ENCODE measurements at regions not wholly inside any gene's neighbourhood (a gene's known extent, or its start where the extent isn't known, plus 50 kb on each side); places are given as distances from the start of the nearest gene placed in this dataset.
A peak's percentile ranks its signal among the peaks of the same experiment; 100 is the strongest.

DNA sequence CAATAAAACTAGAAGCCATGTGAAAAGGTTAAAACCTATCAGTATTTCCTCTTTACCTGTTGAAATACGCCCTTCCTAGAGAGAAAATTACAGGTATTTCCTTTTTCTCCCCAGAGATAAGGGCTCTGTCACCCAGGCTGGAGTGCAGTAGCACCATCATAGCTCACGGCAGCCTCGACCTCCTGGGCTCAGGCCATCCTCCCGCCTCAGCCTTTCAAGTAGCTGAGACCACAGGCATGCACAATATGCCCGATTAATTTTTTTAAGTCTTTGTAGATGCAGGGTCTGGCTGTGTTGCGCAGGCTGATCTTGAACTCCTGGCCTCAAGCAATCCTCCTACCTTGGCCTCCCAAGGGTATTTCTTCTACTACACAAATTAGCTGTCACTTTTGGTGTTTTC is 154.4 kb downstream of the HNRNPD start:
- Mint-ChIP-seq H3K4me3 (no peak overlapping the region), H3K36me3 (no peaks in the 10 kb centered on the region), H3K4me1 (peaks cover 6% of the 10 kb centered on the region), H3K9me3 (no peaks in the 10 kb centered on the region), H3K27ac (no peak overlapping the region)
- DNase-seq (ENCODE audit: low spot score in 2 of 2), result no peak
- no peak for ATAC-seq

DNA sequence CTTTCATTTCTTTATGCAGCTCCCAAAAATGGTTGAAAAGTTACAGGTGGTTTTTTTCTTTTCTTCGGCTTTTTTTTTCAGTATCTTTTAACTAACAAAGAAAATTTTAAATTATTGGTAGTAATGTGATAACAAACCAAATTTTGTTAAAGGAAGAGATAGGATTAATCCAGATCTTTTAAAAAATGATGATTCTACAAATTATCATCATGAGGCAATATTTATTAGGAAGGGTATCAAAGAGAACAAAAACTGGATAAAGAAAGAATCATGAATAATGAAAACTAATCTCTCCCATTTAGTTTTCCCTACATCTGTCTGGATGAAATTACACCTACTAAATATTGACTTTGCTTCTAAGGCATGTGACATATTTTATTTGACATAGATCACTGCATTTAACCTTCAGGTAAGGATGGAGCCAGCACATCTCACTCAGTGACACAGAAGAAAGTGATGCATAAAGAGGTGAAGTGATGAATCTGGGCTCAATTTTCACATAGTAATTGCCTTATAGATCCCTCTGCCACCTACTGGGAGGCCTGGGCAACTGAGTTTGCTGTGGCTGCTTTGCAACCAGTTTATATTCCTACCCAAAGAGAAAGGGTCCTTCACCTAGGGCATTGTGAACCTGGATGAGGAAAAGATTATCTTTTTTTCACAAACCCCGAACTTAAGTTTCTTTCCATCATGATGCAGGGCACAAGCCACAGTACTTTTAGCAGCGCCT is 155.6 kb downstream of the HNRNPD start:
- no peak overlapping the region for H3K4me3 Mint-ChIP-seq
- ATAC-seq (no peak), DNase-seq (ENCODE audit: low spot score in 2 of 2) (no peak)
- H3K36me3 Mint-ChIP-seq, result no peaks in the 10 kb centered on the region
- H3K27ac Mint-ChIP-seq, result no peak overlapping the region
- no peaks in the 10 kb centered on the region for H3K4me1 Mint-ChIP-seq
- no peaks in the 10 kb centered on the region for H3K9me3 Mint-ChIP-seq

DNA sequence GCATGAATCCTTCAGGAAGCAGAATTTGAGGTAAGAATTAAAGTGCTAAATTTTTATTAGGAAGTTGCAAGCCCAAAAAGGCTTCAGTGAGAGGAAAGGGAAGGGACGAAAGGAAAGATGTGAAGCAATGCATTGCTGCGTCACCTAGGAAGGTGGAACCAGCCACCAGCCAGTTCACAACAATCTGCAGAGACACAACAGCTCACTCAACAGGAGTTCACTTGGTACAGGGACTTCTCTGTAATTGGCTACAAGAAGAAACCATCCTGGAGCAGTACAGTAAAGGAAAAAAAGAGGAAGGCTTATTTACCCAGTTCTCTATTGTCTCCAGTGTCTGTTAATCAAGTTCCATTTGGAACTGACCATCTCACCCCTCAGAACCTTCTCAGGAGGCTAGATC is 157.6 kb downstream of the HNRNPD start:
- H3K27ac Mint-ChIP-seq, result no peak overlapping the region
- ATAC-seq, result no peak
- H3K4me1 Mint-ChIP-seq, result no peaks in the 10 kb centered on the region
- no peak for DNase-seq (ENCODE audit: low spot score in 2 of 2)
- no peaks in the 10 kb centered on the region for H3K9me3 Mint-ChIP-seq
- H3K4me3 Mint-ChIP-seq, result no peak overlapping the region
- no peaks in the 10 kb centered on the region for H3K36me3 Mint-ChIP-seq

DNA sequence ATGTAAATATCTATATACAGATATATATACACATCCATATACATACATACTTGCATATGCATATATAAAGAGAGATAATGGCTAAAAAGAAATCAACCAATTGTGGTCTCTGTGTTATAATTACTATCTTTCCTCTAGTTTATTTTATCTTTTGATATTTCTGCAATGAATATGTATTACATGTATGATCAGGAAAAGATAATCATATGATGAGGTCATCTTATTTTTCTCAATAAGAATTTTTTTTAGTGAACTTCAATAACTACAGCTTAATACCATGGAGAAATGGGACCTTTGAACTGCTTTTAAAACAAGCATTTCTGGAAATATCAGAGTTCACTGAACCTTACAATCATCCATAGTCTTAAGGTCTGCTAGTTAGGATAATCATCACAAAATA is 158.0 kb downstream of the HNRNPD start:
- DNase-seq (ENCODE audit: low spot score in 2 of 2) (no peak), ATAC-seq (no peak)
- no peaks in the 10 kb centered on the region for H3K4me1 Mint-ChIP-seq
- H3K9me3 Mint-ChIP-seq, result no peaks in the 10 kb centered on the region
- no peak overlapping the region for H3K27ac Mint-ChIP-seq
- H3K36me3 Mint-ChIP-seq, result no peaks in the 10 kb centered on the region
- H3K4me3 Mint-ChIP-seq, result no peak overlapping the region

DNA sequence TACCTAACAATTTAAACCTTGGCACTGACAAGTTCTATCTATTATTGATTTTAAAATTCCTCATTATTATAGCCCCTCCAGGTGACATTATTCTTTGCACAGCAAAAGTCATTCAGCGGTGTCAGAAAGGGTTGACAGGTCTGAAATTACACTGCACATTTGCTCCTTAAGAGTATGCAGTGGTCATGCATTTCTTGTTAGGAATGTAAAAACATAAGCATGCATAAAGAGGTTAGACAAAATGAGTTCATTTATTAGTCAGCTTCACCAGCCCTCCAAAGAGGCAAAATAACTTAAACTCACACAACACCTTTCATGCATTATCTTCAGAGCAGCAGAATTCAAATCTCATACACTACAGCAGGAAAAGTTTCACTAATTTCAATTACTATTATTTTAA is 158.8 kb downstream of the HNRNPD start:
- no peak for DNase-seq (ENCODE audit: low spot score in 2 of 2)
- no peaks in the 10 kb centered on the region for H3K9me3 Mint-ChIP-seq
- no peaks in the 10 kb centered on the region for H3K4me1 Mint-ChIP-seq
- no peak overlapping the region for H3K4me3 Mint-ChIP-seq
- no peak for ATAC-seq
- no peak overlapping the region for H3K27ac Mint-ChIP-seq
- H3K36me3 Mint-ChIP-seq, result no peaks in the 10 kb centered on the region

DNA sequence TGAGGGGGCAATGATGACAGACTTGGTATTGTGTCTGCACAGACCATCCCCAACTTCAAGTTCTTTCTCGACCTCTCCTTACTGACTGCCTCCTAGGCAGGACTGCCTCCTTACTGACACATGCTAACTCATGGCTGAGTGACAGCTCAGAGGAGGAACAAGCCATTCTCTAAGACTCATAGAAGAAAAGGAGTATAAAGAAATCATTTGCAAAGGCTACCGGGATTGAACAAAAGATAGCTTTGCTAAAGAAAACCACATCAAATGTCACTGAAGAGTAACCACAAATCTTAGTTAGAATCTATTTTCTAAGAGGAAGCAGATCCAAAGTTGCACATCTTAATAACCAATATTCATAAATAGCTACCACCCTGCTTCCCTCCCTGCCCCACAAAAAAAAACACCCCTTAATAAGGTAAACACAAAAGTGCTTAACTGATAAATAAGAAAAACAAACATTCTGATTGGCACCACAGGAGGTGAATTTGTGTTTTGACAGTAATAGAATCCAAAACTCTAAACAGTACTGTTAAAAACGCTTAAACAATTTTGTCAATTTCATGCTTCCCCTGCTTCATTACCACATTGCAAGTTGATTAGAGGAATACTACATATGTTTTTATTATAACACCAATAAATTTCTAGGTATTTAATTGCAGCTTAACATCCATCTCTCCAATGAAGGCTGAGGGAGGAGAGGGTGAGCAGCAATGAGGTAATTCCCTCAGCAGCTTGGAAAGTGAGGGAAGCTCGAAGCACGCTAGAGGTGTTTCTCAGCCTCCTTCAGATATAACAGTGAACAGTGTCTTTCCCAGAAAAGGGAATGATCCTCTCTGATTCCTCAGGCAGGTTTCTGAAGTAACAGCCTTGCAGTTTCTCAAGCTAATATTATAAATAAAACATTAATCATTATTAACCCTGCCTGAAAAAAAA is 160.0 kb downstream of the HNRNPD start:
- ATAC-seq (no peak), DNase-seq (ENCODE audit: low spot score in 2 of 2) (no peak)
- H3K4me3 Mint-ChIP-seq, result no peak overlapping the region
- no peaks in the 10 kb centered on the region for H3K36me3 Mint-ChIP-seq
- H3K4me1 Mint-ChIP-seq, result no peaks in the 10 kb centered on the region
- H3K9me3 Mint-ChIP-seq, result no peaks in the 10 kb centered on the region
- H3K27ac Mint-ChIP-seq, result no peak overlapping the region

DNA sequence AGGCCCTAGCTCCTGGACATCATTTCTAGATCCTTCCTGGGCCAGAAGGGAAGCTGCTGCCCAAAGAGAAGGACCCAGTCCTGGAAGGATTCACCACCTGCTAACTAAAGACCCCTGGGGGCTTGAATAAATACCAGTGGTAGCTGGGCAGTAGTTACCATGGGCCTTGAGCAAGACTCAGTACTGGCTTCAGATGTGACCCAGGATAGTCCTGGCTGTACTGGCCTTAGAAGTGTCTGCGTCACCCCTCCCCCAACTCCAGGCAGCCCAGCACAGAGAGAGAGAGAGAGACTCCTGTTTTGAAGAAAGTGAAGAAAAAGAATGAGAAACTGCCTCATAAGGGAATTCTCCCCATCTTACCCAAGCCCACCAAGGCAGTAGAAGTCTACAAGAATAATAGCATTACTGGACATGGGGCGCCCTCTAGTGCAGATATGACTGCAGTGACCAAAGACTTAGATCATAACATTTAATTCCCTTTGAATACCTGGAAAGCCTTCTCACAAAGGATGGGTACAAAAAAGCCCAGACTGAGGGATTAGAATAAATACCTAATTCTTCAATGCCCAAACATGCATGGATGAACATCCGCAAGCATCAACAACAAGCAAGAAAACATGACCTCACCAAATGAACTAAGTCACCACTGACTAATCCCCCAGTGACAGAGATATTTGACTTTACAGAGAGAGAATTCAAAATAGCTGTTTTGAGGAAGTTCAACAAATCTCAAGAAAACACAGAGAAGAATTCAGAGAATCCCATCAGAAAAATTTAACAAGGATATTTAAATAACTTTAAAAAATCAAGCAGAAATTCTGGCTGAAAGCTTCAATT is 171.8 kb downstream of the HNRNPD start:
- no peak overlapping the region for H3K4me3 Mint-ChIP-seq
- H3K36me3 Mint-ChIP-seq, result no peaks in the 10 kb centered on the region
- H3K9me3 Mint-ChIP-seq, result no peaks in the 10 kb centered on the region
- ATAC-seq, result peak; percentile 54
- DNase-seq (ENCODE audit: low spot score in 2 of 2), result peak in 1 of 2 donors; percentile 62
- no peak overlapping the region for H3K27ac Mint-ChIP-seq
- H3K4me1 Mint-ChIP-seq, result peaks cover 5% of the 10 kb centered on the region

DNA sequence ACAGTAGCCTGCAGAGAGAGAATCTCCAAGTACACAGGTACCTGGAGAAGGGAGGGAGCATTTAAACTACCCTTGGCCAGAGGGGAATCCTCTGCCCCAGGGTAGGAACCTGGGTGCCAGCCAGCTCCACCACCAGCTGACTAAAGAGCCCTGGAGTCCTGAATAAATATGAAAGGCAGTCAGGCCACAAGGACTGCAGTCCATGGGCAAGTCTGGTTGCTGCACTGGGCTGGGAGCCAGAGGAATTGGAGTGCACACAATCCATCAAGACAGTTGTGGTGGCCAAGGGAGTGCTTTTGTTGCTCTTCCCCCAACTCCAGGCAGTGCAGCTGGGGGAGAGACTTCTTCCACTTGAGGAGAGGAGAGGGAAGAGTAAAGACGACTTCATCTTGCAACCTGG is 172.5 kb downstream of the HNRNPD start:
- no peaks in the 10 kb centered on the region for H3K9me3 Mint-ChIP-seq
- ATAC-seq, result peak; percentile 31
- H3K36me3 Mint-ChIP-seq, result no peaks in the 10 kb centered on the region
- DNase-seq (ENCODE audit: low spot score in 2 of 2), result no peak
- H3K4me1 Mint-ChIP-seq, result peaks cover 5% of the 10 kb centered on the region
- H3K27ac Mint-ChIP-seq, result no peak overlapping the region
- H3K4me3 Mint-ChIP-seq, result no peak overlapping the region

DNA sequence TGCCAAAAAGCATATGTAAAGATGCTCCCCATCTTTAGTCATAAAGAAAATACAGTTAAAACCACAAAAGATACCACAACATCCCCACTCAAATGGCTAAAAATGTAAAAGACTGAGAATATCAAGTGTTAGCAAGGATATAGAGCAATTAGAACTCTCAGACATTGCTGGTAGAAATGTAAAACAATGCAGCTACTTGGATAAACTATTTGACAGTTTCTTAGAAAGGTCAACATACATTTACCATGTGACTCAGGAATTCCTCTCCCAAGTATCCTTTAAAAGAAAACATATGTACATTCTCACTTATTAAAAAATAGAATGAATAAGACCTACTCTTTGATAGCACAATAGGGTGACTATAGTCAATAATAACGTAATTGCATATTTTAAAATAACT is 173.7 kb downstream of the HNRNPD start:
- no peaks in the 10 kb centered on the region for H3K36me3 Mint-ChIP-seq
- no peak for DNase-seq (ENCODE audit: low spot score in 2 of 2)

DNA sequence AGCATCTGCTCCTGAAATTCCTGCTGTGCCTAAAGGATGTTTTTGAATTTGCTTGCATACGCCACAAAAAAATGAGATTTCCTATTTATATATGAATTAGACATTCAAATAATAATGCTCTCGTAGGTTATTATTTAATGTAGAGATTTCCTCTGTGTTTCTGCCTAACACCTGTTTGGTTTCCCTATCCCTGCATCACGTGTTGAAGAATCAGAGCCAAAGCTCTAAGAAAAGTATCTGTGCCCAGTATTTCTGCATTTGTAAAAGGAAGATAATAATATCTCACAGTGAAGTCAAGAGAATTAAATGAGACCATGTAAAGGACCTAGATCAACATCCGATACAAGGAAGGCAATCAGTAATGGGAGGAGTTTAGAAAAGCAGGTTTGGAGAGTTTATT is 179.5 kb downstream of the HNRNPD start:
- H3K36me3 Mint-ChIP-seq, result no peaks in the 10 kb centered on the region
- H3K4me3 Mint-ChIP-seq, result no peak overlapping the region
- no peaks in the 10 kb centered on the region for H3K9me3 Mint-ChIP-seq
- H3K4me1 Mint-ChIP-seq, result no peaks in the 10 kb centered on the region
- ATAC-seq (no peak), DNase-seq (ENCODE audit: low spot score in 2 of 2) (no peak)
- no peak overlapping the region for H3K27ac Mint-ChIP-seq

More for the DNA sequence above, 173.7 kb downstream of the HNRNPD start:
- no peak for ATAC-seq
- Mint-ChIP-seq H3K4me3 (no peak overlapping the region), H3K27ac (no peak overlapping the region), H3K4me1 (peaks cover 5% of the 10 kb centered on the region), H3K9me3 (no peaks in the 10 kb centered on the region)

DNA sequence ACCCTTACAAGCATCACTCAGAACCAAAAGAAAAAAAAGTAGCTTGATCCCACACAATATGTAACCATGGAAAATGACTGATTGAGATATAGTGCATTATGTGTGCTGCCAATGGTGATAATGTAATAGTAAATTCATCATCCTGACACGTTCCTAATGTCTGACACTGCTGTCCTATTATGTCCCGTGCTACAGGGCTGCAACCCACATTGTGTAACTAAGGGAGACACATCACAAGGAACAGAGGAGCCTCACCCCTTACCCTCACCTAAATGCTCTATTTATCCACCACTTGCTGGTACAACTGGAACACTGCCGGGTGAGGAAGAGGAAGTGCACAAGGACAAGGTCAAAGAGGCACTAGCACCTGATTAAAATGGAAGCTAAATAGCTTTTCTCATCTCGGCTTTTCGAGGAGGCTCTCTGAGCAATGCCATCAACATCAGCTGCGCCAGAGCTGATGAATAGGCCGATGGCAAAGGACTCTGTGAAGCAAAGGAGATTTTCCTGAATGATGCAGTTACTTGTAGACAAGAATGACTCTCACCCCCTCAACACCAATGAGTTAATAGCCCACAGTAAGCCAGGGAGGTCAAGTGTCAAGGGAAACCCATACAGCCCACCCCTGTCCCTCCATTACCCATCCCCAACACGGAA is 181.6 kb downstream of the HNRNPD start:
- ATAC-seq (no peak), DNase-seq (ENCODE audit: low spot score in 2 of 2) (no peak)
- no peaks in the 10 kb centered on the region for H3K36me3 Mint-ChIP-seq
- no peak overlapping the region for H3K4me3 Mint-ChIP-seq
- H3K4me1 Mint-ChIP-seq, result no peaks in the 10 kb centered on the region
- no peak overlapping the region for H3K27ac Mint-ChIP-seq
- no peaks in the 10 kb centered on the region for H3K9me3 Mint-ChIP-seq

DNA sequence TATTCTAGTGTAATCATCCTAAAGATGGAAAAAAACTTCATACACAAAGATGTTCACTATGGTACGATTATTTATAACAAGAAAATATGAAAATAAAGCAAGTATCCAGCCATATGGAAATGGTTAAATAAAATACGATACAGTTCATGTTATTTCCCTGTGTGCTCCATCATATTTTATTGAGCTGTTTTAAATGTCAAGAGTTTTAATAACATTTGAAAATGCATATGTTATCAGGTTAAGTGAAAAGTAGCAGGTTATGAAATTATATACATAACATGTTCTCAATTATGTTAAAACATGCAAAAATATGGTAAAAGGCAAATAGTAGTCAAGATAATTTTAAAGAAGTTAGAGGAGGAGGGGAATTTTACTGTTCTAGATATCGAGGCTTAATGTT is 192.0 kb downstream of the HNRNPD start:
- no peak overlapping the region for H3K4me3 Mint-ChIP-seq

DNA sequence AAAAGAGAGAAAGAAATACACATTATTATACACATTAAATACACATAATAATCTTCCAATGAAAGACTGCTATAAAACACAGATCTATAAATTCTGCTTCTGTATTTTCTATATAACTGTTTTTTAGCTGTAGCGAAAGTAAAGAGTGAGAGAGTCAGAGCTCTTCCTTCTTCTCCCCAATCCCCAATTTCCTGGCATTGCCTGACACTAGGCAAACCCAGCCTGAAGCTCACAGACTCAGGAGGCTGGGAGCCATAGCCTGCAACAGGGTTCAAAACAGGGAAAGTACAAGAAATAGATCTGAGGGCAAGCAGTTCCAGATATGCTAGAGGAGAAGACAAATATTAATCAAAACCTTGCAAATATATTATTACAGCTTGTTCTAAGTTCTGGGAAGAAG is 201.6 kb downstream of the HNRNPD start:
- no peaks in the 10 kb centered on the region for H3K9me3 Mint-ChIP-seq
- no peaks in the 10 kb centered on the region for H3K36me3 Mint-ChIP-seq
- no peak overlapping the region for H3K4me3 Mint-ChIP-seq
- no peak overlapping the region for H3K27ac Mint-ChIP-seq
- ATAC-seq, result no peak
- DNase-seq (ENCODE audit: low spot score in 2 of 2), result no peak
- no peaks in the 10 kb centered on the region for H3K4me1 Mint-ChIP-seq

More for the DNA sequence above, 192.0 kb downstream of the HNRNPD start:
- Mint-ChIP-seq H3K36me3 (no peaks in the 10 kb centered on the region), H3K9me3 (peaks cover 3% of the 10 kb centered on the region), H3K27ac (no peak overlapping the region), H3K4me1 (no peaks in the 10 kb centered on the region)
- ATAC-seq (no peak), DNase-seq (ENCODE audit: low spot score in 2 of 2) (no peak)

DNA sequence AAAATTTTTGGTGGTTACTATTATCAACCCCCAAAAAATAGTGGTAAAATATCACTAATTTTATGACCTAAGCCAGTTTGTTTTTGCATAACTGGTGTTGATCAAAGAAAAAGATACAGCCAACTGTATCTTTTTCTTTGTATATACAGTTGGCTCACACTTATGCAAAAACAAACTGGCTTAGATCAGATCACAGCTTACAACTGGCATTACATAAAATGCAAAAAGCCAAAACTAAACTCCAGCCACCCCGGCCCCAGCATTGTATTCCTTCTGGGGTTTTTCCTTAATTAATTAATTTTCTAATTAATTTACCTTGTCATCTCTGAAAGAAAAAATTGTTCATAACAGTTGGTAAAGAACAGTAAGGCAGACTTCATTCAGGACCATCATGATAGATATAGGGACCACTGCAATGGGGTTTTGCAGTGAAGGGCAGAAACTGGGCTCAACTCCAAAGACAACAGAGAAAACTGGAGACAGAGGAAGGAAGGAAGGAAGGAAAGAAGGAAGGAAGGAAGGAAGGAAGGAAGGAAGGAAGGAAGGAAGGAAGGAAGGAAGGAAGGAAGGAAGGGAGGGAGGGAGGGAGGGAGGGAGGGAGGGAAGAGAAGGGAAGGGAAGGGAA is 202.1 kb downstream of the HNRNPD start:
- Mint-ChIP-seq H3K27ac (no peak overlapping the region), H3K4me1 (no peaks in the 10 kb centered on the region), H3K4me3 (no peak overlapping the region), H3K9me3 (no peaks in the 10 kb centered on the region), H3K36me3 (no peaks in the 10 kb centered on the region)
- no peak for ATAC-seq
- DNase-seq (ENCODE audit: low spot score in 2 of 2), result no peak
